NCI-H2171 (cell line): ENCODE measurements at regions not wholly inside any gene's neighbourhood (a gene's known extent, or its start where the extent isn't known, plus 50 kb on each side); places are given as distances from the start of the nearest gene placed in this dataset.
A peak's percentile ranks its signal among the peaks of the same experiment; 100 is the strongest.
"Not testable (repeated sequence)": the region's sequence is repeated elsewhere in the genome, so short reads cannot be mapped to it uniquely, and the experiment has no call there.

Experiments
- DNase-seq: peaks from one replicate; lab custom pipeline; 2025; lab: John Stamatoyannopoulos, UW

DNA sequence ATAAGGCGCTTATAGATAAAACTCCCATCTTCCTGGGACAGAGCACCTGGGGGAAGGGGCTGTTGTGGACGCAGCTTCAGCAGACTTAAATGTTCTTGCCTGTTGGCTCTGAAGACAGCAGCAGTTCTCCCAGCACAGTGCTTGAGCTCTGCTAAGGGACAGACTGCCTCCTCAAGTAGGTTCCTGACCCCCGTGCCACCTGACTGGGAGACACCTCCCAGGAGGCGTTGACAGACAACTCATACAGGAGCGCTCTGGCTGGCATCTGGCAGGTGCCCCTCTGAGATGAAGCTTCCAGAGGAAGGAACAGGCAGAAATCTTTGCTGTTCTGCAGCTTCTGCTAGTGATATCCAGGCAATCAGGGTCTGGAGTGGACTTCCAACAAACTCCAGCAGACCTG, 383.1 kb upstream of the EMCN start:
- DNase-seq, result not testable (repeated sequence)

DNA sequence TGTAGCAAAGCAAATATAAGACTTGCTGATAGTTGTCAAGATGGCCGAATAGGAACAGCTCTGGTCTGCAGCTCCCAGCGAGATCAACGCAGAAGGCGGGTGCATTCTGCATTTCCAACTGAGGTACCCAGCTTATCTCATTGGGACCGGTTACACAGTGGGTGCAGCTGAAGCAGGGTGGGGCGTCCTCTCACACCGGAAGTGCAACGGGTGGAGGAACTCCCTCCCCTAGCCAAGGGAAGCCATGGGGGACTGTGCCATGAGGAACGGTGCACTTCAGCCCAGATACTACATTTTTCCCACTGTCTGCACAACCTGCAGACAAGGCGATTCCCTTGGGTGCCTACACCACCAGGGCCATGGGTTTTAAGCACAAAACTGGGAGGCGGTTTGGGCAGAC, 382.3 kb upstream of the EMCN start:
- no peak for DNase-seq

DNA sequence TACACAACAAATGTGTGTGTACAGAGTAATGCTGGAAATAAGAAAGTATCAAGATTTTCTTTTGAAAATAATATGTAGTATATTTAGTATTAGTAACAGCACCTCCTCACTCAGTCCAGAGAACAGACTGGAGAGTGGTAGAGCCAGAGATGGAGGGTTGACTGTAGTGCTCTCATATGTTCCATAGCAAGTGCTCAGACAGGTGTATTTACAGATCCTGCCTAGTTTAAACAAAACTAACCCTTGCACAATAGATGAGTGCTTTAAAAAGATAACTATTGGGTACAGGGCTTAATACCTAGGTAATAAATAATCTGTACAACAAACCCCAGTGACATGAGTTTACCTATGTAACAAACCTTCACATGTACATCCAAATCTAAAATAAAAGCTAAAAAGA, 381.0 kb upstream of the EMCN start:
- no peak for DNase-seq

DNA sequence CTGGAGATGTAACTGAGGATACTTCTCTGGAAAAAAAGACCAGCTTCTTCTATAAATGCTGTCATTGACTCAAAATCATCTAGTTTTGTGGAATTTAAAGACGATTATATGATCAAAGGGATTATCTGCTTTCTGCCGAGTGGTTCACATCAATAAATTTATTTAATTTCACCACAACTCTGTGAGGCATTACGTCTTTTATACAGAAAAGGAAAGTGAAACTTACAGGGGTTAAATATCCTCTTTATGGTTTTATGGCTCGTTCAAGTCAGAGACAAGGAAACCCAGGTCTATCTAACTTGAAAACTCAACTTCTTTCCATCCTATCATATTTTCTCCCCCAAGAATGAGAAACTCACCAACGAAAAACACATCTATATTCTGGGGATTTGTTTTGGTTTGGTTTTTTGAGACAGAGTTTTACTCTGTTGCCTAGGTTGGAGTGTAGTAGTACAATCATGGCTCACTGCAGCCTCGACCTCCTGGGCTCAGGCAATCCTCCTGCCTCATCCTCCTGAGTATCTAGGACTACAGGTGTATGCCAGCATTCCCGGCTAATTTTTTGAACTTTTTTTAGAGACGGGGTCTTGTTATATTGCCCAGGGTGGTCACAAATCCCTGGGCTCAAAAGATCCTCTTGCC, 377.9 kb upstream of the EMCN start:
- no peak for DNase-seq

DNA sequence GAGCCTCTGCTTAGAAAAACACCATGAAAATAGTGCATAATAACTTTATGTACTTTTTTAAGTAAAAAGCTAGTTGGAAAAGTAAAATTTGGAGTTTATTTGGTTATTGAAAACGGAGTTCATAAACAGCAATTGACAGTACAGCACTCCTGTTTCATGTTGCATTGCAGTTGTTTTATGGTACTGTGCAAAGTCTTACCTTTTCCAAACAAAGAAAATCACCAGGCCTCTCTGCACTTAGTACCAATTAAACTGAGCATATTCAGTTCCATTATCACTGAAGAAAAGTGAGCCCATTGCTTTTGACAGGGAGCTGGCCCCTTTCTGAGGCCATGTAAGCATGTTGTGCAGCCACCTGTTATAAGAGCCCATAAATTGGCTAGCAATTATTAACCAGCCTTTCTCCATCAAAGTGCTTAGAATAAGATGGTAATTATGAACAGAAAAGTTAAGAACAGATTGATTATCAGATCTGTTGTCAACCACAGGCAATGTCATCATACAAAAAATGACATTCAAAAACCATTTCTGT, 376.6 kb upstream of the EMCN start:
- no peak for DNase-seq

DNA sequence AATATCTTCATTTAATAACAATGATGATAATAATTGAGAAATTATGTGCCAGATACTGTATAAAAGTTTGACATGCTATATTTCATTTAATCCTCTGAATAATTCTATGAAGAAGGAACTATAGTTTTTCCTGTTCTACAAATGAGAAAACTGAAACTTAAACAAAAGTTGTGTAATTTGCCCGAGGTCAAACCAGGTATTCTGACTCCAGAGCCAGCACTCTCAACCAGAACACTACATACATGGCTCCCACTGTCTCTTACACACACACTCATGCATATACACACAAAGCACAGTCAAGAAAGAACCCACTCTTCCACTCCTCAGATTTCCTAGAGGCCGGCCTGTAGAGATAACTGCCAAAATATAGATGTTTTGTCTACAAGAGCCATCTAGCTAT, 374.0 kb upstream of the EMCN start:
- DNase-seq, result no peak

DNA sequence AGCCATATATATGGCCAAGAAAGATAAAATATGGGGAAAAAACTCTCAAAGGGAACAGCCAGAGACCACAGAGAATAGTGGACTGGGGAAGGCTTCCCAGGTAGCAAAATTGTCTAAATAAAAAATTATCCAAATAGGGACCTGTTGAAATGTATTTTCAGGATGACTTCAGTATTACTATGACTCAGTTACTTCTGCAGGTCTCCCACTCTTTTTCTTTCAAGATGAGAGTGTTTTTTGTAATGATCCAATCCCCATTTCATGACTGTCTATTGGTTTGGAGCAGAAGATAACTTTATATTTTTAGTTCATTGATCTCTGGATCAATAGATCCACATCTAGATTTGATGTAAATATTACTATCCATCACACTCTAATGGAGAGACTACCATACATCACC, 372.1 kb upstream of the EMCN start:
- DNase-seq, result no peak

DNA sequence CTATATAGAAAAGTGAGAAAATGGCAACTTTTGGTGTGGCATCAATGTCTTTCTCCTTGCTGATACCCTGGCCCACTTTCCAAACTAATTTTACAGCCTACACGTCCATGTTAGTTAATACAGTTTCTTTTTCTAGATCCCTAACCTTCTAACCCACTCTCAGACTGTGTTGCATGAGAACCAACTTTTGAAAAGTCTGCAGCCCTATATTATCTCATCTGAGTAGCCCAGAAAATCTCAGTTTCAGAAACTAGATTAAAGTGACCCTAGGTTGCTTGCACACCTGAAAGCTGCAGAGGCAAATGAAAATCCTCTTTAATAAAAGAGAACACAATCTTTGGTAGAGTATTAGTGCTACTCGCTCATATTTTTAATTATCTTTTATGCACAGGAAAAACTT, 371.6 kb upstream of the EMCN start:
- no peak for DNase-seq

DNA sequence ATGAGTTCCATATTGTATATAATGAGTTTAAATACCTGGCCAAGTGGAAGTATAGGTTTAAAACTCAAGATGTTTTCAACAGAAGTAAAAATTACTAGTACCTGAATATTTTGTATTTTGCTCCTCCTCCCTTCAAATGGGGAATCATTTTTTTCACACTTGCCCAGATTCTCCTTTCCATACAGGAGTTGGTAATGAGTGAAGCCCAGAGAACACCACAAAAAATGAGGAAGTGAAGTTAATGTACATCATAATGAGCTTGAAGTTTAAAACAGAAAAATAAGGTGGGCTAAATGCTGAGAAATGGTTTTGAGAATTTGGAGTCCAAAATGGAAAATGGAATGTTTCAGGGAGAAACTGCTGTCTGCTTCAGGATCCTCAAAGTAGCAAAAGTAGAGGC, 364.8 kb upstream of the EMCN start:
- no peak for DNase-seq

DNA sequence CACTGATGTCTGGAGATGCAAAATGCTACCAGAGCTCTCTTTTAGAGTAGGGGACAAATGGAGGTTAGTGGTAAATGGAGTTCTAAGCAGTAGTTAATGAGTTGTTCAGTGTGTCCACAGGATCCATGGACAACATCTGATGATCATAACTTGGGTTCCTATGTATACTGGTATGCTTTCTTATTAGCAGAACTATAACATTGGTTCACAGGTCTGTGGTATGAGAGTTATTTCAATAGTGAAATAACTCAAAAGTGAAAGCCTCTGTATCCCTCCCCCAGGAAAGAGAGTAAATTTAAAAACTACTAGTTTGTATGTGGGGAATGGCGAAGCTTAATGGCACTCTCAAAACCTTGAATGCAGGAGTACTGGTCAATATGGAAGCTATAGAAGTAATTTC, 363.5 kb upstream of the EMCN start:
- DNase-seq, result no peak

DNA sequence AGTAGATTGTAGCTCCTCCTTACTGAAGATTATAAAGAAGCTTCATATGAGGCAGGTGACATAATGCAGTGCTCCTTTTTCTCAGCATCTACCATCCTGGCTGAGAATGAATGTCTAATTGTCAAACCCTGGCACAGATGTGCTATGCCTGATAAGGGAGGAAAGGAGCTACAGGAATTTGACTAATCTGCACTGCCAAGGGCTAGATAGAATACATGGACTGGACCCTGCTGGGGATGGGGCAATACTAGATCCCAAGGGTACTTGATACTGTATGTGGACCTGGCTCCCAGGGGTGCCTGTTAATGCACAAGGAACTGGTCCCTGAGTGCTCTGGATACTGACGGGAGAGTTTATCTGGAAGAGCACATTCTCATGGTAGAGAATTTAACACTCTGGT, 362.2 kb upstream of the EMCN start:
- DNase-seq, result no peak

DNA sequence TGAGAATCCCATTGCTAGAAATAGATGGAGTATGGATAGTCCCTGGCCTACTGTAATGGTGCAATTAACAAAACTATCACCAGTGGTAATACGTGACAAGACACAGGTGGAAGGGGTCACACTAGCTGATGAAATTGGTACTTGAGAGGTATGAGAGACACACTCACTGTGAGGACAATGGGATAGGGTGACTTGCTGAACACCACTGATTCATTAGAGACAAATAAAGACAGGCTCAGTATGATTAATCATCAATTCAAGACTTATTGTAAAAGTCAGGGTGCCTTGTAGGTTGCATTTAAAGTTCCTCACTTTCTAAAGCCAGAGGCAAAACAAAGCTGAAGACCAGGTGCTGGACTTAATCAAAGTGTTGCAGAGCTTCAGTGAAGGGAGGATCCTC, 361.6 kb upstream of the EMCN start:
- no peak for DNase-seq

DNA sequence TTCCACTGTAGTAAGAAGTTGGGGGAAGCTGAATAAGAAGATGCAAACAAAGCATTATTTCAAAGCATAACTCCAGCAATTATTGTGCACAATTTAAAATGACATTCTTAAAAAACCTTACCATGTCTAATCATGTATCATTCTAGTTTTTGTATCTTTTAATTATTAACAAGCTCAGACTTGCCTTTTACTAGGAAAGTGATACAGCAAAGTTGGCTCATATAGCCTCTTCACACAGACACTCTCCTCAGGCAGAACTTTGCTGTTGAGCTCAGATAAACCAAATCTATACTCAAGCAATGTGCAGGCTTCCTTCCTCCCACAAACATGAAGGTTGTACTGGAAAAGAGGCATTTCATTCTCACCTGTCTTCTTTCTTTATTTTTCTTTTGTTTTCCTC, 358.7 kb upstream of the EMCN start:
- DNase-seq, result no peak

DNA sequence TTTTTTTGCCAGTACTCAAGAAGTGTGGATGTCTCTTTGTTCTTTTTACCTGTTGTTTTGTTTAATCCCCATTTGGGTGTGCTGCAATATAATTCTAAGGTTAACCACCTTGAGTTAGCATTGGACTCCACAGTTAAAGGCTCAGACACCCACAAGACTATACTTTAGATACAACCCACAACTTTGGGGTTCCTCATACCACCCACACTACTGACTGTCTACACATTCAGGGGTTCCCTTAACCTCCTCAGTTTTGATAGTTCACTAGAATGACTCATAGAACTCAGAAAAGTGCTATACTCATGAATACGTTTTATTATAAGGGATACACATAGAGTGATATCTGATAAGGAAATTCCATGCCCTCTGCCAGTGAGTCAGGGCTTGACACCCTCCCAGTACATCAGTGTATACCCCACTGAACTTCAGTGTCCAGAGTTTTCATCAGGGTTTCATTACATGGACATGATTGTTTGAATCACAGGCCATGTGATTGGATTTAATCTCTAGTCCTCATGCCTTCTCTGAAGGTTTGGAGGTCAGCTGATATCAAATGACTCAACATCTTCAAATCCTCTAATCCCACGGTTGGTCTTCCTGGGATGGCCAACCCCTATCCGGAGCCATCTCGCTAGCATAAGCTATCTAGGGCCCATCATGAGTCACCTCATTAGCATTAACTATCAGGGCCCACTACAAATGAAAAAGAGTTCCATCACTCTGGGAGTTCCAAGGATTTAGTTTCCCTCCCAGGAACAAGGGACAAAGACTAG, 357.7 kb upstream of the EMCN start:
- DNase-seq, result no peak

DNA sequence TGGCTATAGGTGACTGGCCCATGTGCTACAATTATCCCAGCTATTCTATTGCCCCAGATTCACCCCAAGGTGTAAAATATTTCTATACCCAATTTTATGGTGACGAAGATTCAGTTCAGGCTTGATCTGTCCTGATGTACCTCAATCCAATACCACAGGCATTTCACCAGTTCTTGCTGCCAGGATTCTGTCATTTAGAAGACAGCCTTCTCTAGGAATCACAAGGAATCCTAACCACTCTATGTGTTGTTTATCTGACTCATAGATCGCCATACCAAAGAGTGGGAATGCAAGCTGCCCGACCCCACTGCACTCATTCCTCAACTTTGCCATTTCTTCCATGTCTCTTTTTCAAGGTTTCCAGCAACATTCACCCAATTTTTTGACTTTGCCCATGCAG, 355.0 kb upstream of the EMCN start:
- no peak for DNase-seq

DNA sequence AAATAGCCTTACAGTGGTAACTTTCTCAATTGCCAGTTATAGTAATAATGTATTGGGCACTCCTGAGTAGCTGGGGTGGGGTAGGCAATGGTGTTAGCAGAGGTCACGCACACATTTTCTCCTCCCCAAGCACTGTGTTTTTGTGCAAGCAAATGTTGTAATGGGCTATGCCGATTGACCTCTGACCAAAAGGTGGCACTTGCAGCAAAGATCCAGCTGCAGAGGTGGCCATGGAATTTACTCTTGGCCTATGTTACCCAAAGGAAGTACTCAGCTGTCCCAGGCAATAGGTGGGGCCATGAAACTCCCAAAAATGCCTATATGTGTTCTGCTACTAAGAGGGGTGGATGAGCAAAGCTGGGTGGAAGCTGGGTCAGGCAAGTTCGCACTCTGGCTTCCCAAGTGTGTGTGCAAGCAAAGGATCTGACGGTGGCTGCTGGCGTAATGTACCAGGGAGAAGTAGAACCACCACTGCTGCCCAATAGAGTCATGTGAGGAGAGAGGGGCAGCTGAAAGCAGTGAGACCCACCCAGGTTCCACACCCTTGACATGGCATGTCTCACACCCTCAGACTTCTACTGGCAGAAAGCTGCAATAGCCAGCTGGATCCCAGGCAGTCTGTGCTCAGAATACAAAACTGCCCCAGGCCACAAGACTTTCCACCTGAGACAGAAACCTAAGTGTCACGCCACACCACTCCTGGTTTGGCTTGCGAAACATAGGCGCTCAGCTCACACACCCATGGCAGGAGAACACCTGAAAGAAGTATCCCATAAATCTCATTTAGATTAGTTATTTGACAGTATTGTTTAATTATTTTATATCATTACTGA, 353.3 kb upstream of the EMCN start:
- no peak for DNase-seq

DNA sequence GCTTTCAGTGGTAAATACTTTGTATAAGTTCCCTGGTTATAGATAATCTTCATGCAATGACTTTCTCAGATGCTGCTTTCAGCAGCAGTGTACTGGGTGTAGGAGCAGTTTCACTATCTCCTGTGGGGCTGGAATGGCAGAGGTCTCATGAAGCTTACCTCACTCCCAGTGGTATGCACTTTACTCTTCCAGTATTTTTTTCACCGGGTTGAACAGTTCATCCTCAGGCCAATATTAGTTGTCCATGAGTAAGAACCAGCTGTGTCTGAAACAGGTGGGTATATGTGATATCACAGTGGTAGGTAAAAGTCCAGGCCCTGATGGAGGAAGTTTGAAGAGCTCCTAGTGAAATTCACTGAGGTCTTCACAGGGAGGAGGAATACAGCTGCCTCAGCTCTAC, 351.5 kb upstream of the EMCN start:
- no peak for DNase-seq

DNA sequence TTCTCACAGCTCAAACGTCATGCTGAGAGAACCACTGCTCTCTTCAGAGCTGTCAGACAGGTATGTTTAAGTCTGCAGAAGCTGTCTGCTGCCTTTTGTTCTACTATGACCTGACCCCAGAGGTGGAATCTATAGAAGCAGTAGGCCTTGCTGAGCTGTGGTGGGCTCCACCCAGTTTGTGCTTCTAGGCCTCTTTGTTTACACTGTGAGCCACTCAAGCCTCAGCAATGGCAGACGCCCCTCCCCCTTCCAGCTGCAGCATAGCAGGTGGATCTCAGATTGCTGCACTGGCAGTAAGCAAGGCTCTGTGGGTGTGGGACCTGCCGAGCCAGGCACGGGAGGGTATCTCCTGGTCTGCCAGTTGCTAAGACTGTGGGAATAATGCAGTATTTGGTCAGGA, 350.5 kb upstream of the EMCN start:
- peak; percentile 1 for DNase-seq

DNA sequence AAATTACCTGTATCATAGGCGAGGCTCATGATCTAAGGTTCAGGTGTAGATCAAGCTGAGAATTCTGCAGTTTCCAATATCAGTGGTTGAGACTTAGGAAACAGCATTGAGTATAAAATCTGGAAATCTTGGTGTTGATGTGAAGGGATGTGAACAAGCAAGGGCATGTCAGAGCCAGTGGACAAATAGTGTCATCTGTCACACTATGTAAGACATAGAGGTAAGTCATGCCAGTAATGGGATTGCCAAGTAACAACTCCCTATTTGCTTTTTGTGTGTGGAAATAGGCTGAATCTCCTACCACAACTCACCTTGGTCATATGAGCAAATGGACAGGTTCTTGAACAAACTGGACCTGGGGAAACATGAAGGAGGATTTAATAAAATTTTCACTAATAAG, 334.5 kb upstream of the EMCN start:
- no peak for DNase-seq

DNA sequence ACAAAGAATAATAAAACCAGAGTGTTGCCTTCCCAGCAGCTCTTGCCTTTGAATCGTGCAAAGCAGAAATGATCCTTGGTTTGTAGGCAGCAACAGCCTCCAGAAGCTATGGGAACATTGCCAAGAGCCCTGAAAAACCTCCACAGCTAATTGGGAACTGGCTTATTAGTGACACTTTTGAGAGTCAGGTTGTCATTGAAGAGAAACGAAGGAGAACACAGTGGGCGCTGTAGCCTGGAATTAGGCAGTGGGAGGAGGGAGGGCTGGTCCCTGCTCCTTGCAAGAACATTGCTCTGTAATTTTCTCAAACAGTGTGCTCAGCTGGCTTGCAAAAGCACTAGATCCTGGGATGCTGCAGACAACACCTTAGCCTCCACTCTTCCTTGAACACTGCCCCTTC, 331.5 kb upstream of the EMCN start:
- peak; percentile 13 for DNase-seq

DNA sequence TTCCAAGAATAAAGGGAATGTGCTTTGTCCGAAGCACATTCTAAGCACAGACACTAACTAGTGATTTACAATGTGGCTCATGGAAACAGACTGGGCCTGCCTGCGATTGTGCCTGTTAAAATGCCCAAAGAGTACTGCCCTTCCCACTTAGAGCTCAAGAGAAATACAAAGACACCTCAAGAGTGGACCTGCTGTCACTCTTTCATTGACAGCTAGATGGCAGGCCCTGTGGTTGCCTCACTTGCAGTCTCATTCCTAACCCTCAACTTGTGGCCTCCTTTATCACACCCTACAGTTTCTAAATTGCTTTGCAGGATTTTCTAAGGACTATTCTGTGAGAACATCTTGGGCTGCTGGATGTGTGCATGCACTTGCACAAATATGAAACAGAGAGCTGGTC, 331.0 kb upstream of the EMCN start:
- no peak for DNase-seq

DNA sequence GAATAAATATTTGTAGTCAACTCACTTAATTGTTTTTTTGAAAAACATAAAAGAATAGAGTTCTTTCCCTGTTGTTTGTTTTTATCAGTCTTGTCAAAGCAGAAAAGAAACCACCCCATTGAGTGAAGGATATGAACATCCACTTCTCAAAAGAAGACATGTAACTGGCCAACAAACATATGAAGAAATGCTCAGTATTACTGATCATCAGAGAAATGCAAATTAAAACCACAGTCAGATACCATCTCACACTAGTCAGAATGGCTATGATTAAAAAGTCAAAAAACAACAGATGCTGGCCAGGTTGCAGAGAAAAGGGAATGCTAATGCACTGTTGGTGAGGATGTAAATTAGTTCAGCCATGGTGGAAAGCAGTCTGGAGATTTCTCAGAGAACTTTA, 326.1 kb upstream of the EMCN start:
- DNase-seq, result no peak

DNA sequence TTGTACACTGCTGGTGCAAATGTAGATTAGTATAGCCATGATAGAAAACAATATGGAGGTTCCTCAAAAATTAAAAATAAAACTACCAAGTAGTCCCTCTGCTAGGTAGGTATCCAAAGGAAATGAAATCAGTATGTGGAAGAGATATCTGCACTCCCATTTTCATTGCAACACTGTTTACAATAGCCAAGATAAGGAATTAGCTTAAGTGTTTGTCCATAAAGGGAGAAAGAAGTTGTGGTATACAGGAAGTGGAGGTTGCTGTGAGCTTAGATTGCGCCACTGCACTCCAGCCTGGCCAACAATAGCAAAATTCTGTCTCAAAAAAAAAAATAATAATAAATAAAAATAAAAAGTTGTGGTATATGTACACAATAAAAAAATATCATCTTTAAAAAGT, 325.0 kb upstream of the EMCN start:
- no peak for DNase-seq
